ENCODE measurements at regions not wholly inside any gene's neighbourhood (a gene's known extent, or its start where the extent isn't known, plus 50 kb on each side); places are given as distances from the start of the nearest gene placed in this dataset.

DNA sequence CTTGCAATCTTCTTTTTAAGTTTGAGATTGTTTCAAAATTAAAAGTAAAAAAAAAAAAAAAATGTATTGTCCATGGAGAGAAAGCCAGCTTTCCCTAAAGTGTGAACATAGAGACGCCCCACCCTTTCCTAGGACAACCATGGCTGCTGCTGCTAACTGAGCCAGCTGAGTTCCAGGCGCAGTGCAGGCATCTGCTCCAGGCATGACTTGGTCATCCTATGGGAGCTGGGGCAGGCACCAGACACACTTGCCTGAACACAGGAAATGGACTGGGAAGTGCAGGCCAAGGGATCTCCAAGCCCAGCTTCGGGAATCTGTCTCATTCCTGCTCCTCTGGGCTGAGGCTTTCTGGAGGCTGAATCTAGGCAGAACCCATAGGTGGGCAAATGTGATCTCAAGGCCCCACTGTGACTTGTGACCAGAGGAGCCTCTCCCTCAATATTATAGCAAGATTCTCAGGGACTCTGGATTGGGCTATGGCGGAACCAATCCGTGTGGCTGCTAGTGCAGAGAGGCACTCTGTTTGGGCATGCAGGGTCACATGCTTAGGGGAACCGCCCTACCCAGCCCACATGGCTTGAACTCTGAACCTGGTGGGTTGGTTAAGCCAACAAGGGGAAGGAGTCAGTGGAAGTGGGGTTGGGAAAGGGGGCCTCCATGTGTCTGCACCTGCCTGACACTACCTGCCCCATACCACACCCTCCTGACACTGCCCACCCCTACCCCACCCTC is 138.2 kb upstream of the CST7 start:
- Histone ChIP-seq H3K9ac (ENCODE audit: low read length) (no peak overlapping the region), H3K4me1 (ENCODE audit: control insufficient read depth, insufficient read depth, low read length) (no peaks in the 10 kb centered on the region), H3K27ac (ENCODE audit: low read depth, low read length) (no peak overlapping the region), H3K9me3 (ENCODE audit: control insufficient read depth, insufficient read depth, low read depth, low read length) (no peaks in the 10 kb centered on the region), H3K36me3 (ENCODE audit: control insufficient read depth, insufficient read depth, low read length) (no peaks in the 10 kb centered on the region), H3K27me3 (ENCODE audit: control insufficient read depth, insufficient read depth, low read length) (no peaks in the 10 kb centered on the region), H3K4me3 (ENCODE audit: low read depth, low read length) (no peak overlapping the region)

DNA sequence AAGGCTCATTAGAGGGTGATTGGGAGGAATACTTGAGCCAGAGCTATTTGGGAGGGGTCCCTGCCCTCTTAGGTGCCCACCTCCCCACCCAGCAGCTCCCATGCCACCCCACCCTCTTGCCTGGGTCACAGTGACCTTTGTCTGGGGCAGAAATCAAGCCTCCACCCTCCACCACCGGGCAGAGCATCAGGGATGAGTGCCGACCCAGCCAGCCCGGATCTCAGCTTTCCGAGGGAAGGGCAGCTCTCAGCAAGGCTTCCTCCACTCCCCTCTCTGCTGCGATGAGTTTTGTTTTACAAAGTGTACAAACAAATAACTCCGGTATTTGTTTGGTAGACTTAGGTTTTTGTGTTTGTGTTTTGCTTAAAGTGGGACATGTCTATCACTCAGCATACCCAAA is 136.7 kb upstream of the CST7 start:
- no peak overlapping the region for H3K4me3 ChIP-seq (ENCODE audit: low read depth, low read length)
- no peaks in the 10 kb centered on the region for H3K27me3 ChIP-seq (ENCODE audit: control insufficient read depth, insufficient read depth, low read length)
- no peaks in the 10 kb centered on the region for H3K4me1 ChIP-seq (ENCODE audit: control insufficient read depth, insufficient read depth, low read length)
- no peak overlapping the region for H3K27ac ChIP-seq (ENCODE audit: low read depth, low read length)
- no peak overlapping the region for H3K9ac ChIP-seq (ENCODE audit: low read length)
- no peaks in the 10 kb centered on the region for H3K9me3 ChIP-seq (ENCODE audit: control insufficient read depth, insufficient read depth, low read depth, low read length)
- no peaks in the 10 kb centered on the region for H3K36me3 ChIP-seq (ENCODE audit: control insufficient read depth, insufficient read depth, low read length)

DNA sequence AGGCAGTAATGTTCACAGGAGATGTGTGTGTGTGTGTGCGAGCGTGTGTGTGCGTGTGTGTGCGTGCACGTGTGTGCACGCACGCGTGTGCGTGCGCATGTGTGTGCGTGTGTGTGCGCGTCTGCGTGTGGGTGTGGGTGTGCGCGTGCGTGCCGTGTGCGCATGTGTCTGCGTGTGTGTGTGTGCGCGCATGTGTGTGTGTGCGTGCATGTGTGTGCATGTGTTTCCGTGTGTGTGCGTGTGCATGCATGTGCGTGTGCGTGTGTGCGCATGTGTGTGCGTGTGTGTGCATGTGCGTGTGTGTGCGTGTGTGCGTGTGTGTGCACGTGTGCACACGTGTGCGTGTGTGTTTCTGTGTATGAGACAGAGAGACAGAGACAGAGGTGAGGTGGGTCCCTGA is 136.0 kb upstream of the CST7 start:
- Histone ChIP-seq H3K4me3 (ENCODE audit: low read depth, low read length) (no peak overlapping the region), H3K9ac (ENCODE audit: low read length) (no peak overlapping the region), H3K27ac (ENCODE audit: low read depth, low read length) (no peak overlapping the region), H3K4me1 (ENCODE audit: control insufficient read depth, insufficient read depth, low read length) (no peaks in the 10 kb centered on the region), H3K27me3 (ENCODE audit: control insufficient read depth, insufficient read depth, low read length) (no peaks in the 10 kb centered on the region), H3K9me3 (ENCODE audit: control insufficient read depth, insufficient read depth, low read depth, low read length) (no peaks in the 10 kb centered on the region), H3K36me3 (ENCODE audit: control insufficient read depth, insufficient read depth, low read length) (no peaks in the 10 kb centered on the region)

DNA sequence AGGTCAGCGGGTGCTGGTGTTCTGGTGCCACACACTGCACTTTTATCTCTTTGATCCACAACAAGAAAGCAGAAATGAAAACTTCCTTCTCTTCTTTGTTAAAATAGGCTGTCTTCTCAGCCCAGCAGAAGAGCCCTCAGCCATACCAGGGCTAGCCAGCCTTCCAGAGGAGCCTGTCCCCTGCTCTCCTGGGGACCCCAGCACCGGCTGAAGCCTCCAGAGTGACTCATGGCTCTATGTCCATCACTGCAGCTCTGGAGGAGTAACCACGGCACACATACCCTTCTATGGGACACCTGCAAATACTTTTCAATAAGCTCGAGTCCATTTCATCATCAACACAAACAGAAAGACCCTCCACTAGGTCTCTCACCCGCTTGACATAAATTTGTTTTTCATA is 135.6 kb upstream of the CST7 start:
- Histone ChIP-seq H3K9me3 (ENCODE audit: control insufficient read depth, insufficient read depth, low read depth, low read length) (no peaks in the 10 kb centered on the region), H3K27me3 (ENCODE audit: control insufficient read depth, insufficient read depth, low read length) (no peaks in the 10 kb centered on the region), H3K27ac (ENCODE audit: low read depth, low read length) (no peak overlapping the region), H3K36me3 (ENCODE audit: control insufficient read depth, insufficient read depth, low read length) (no peaks in the 10 kb centered on the region), H3K4me3 (ENCODE audit: low read depth, low read length) (no peak overlapping the region), H3K9ac (ENCODE audit: low read length) (no peak overlapping the region), H3K4me1 (ENCODE audit: control insufficient read depth, insufficient read depth, low read length) (no peaks in the 10 kb centered on the region)

DNA sequence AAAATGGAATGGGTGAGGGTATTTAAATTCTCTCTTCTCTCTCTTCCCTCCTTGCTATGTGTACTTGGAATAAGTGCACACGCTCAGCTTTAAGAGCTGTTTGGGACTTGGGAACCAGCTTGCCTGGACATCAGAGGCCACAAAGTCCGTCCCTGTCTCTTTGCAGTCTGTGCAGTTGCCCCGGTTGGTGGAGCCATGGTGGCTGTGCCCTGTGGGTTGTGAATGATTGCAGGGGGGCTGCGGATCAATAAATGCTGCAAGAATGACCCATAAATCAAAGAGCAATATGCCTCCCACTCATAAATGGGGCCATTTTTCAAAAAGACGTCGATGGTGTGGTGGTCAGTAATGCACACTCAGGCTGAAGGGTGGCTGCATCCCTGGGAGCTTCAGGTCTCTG is 135.1 kb upstream of the CST7 start:
- Histone ChIP-seq H3K4me3 (ENCODE audit: low read depth, low read length) (no peak overlapping the region), H3K9ac (ENCODE audit: low read length) (no peak overlapping the region), H3K27ac (ENCODE audit: low read depth, low read length) (no peak overlapping the region)

DNA sequence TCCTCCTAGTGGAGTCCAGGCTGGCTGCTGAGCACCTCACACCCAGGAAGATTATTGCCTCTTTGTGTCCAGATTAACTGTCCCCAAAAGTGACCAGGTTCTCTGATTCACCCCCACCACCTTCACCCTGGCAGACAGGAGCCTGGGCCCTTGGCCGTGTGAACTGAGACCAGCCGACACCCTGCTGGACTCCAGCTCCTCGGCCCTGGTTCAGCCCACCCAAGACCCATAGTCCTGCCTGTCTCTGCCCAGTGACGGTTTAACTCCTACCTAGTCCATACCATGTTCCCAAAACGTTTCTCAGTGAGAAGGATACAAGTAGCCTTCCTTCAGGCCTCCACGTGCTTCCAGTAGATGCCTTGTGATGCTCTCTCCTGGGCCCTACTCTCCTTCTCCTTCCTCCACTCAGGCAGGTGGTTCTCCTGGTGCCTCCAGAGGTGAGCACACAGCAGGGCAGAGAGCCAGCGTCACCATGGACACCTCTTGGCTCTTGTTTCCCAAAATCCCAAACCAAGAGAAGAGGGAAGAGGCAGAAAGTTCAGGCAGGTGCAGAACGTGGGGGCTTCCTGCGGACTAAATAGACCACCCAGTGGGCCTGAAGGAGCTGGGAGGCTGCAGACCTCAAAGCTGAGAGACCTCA is 134.4 kb upstream of the CST7 start:
- H3K4me3 ChIP-seq (ENCODE audit: low read depth, low read length): no peak overlapping the region
- H3K27me3 ChIP-seq (ENCODE audit: control insufficient read depth, insufficient read depth, low read length): no peaks in the 10 kb centered on the region
- H3K4me1 ChIP-seq (ENCODE audit: control insufficient read depth, insufficient read depth, low read length): no peaks in the 10 kb centered on the region
- no peak overlapping the region for H3K27ac ChIP-seq (ENCODE audit: low read depth, low read length)
- no peaks in the 10 kb centered on the region for H3K36me3 ChIP-seq (ENCODE audit: control insufficient read depth, insufficient read depth, low read length)
- H3K9ac ChIP-seq (ENCODE audit: low read length): no peak overlapping the region
- 0 out of 2 replicates have a peak, but pooled peaks cover under 1% of the 10 kb centered on the region for H3K9me3 ChIP-seq (ENCODE audit: control insufficient read depth, insufficient read depth, low read depth, low read length)

More for the DNA sequence above, 135.1 kb upstream of the CST7 start:
- Histone ChIP-seq H3K27me3 (ENCODE audit: control insufficient read depth, insufficient read depth, low read length) (no peaks in the 10 kb centered on the region), H3K36me3 (ENCODE audit: control insufficient read depth, insufficient read depth, low read length) (no peaks in the 10 kb centered on the region), H3K9me3 (ENCODE audit: control insufficient read depth, insufficient read depth, low read depth, low read length) (no peaks in the 10 kb centered on the region), H3K4me1 (ENCODE audit: control insufficient read depth, insufficient read depth, low read length) (no peaks in the 10 kb centered on the region)

DNA sequence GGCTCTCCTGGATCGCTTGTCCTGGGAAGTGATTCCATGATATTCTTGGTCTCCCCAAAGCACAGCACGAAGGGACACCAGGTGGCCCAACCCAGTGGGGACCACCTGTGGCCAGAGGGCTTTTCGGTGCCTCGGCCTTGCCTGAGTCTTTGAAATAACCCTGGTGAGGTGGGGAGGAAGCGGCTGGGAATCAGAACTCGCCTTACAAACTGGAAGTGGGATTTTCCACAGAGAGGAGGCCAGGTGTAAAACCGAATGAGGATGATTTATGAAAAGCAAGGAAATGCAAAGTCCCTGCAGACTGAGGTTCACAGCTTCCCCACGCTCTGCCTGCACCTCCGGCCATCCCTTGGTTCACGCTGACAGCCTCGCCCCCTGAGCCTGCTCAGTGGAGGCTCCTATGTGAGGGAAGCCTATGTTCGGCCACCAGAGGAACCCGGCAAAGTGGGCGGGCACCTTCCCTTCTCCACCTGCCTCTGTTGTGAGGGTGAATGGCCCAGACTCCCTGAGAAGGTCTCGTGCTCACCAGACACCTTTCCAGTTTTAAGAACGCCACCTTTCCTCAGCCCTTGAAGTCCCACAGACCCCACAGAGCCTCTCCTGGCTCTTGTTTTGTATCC is 133.8 kb upstream of the CST7 start:
- H3K27ac ChIP-seq (ENCODE audit: low read depth, low read length): no peak overlapping the region
- no peaks in the 10 kb centered on the region for H3K4me1 ChIP-seq (ENCODE audit: control insufficient read depth, insufficient read depth, low read length)
- 0 out of 2 replicates have a peak, but pooled peaks cover 2% of the 10 kb centered on the region for H3K9me3 ChIP-seq (ENCODE audit: control insufficient read depth, insufficient read depth, low read depth, low read length)
- no peak overlapping the region for H3K4me3 ChIP-seq (ENCODE audit: low read depth, low read length)
- no peaks in the 10 kb centered on the region for H3K27me3 ChIP-seq (ENCODE audit: control insufficient read depth, insufficient read depth, low read length)
- no peak overlapping the region for H3K9ac ChIP-seq (ENCODE audit: low read length)
- H3K36me3 ChIP-seq (ENCODE audit: control insufficient read depth, insufficient read depth, low read length): no peaks in the 10 kb centered on the region

DNA sequence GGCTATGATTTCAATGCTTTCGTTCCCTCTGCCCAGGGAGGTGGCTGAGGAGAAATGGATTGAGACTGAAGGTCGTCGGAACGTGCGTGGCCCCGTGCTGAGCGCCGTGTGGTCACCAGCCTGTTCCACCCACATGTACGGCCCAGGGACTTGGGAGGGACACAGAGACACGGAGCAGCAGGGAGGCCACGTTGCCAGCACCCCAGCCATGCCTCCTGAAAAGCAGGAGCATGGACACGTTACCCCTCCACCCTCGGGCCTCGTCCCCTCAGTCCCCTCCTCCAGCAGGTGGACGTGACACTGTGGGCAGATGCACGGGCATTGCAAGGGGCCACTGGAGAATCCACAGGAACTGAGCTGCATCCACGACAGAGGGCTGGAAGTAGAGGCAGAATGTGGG is 133.1 kb upstream of the CST7 start:
- H3K27me3 ChIP-seq (ENCODE audit: control insufficient read depth, insufficient read depth, low read length): no peaks in the 10 kb centered on the region
- no peak overlapping the region for H3K4me3 ChIP-seq (ENCODE audit: low read depth, low read length)
- H3K36me3 ChIP-seq (ENCODE audit: control insufficient read depth, insufficient read depth, low read length): no peaks in the 10 kb centered on the region
- H3K27ac ChIP-seq (ENCODE audit: low read depth, low read length): no peak overlapping the region
- 0 out of 2 replicates have a peak, but pooled peaks cover 2% of the 10 kb centered on the region for H3K9me3 ChIP-seq (ENCODE audit: control insufficient read depth, insufficient read depth, low read depth, low read length)
- H3K9ac ChIP-seq (ENCODE audit: low read length): no peak overlapping the region
- H3K4me1 ChIP-seq (ENCODE audit: control insufficient read depth, insufficient read depth, low read length): no peaks in the 10 kb centered on the region

DNA sequence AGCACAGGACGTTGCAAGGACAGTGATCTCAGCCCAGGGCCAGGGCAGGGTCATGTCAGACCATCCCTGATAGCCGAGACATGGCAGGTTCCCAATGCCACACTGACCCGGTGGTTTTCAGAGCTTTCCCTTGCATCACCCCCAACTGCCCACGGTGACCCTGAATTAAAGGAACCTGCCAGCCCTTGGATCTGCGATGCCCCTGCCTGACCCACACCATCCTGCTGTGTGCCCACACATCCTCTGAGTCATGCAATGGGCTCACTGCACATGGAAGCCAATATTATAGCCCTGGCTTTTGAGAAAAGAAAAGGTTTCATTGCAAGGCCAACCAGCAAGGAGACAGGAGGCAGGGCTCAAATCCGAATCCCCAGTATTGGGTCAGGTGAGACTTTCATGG is 132.6 kb upstream of the CST7 start:
- Histone ChIP-seq H3K27ac (ENCODE audit: low read depth, low read length) (no peak overlapping the region), H3K36me3 (ENCODE audit: control insufficient read depth, insufficient read depth, low read length) (no peaks in the 10 kb centered on the region), H3K9ac (ENCODE audit: low read length) (no peak overlapping the region), H3K4me1 (ENCODE audit: control insufficient read depth, insufficient read depth, low read length) (no peaks in the 10 kb centered on the region), H3K27me3 (ENCODE audit: control insufficient read depth, insufficient read depth, low read length) (no peaks in the 10 kb centered on the region), H3K4me3 (ENCODE audit: low read depth, low read length) (no peak overlapping the region), H3K9me3 (ENCODE audit: control insufficient read depth, insufficient read depth, low read depth, low read length) (0 out of 2 replicates have a peak, but pooled peaks cover 2% of the 10 kb centered on the region)

DNA sequence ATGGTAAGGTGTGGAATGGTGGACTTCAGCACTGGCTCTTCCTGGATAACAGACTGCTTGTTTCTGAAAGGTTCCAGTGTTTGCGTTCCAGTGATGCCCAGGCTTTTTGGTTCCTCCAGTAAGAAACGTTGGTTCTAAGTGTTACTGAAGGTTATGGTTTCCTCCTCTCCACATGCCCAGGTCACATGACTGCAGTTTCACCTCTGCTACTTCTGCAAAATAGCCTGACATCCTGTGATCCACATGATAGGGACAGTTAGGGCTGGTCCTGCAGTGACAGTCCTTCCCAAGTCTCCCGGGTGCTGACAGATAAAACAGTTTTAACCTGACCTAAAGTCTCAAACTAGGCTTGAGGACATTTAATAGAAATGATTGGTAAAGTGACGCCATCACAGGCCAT is 132.2 kb upstream of the CST7 start:
- no peaks in the 10 kb centered on the region for H3K36me3 ChIP-seq (ENCODE audit: control insufficient read depth, insufficient read depth, low read length)
- H3K27ac ChIP-seq (ENCODE audit: low read depth, low read length): no peak overlapping the region
- H3K4me3 ChIP-seq (ENCODE audit: low read depth, low read length): no peak overlapping the region
- H3K4me1 ChIP-seq (ENCODE audit: control insufficient read depth, insufficient read depth, low read length): no peaks in the 10 kb centered on the region
- H3K27me3 ChIP-seq (ENCODE audit: control insufficient read depth, insufficient read depth, low read length): no peaks in the 10 kb centered on the region
- no peak overlapping the region for H3K9ac ChIP-seq (ENCODE audit: low read length)
- H3K9me3 ChIP-seq (ENCODE audit: control insufficient read depth, insufficient read depth, low read depth, low read length): 0 out of 2 replicates have a peak, but pooled peaks cover 2% of the 10 kb centered on the region

DNA sequence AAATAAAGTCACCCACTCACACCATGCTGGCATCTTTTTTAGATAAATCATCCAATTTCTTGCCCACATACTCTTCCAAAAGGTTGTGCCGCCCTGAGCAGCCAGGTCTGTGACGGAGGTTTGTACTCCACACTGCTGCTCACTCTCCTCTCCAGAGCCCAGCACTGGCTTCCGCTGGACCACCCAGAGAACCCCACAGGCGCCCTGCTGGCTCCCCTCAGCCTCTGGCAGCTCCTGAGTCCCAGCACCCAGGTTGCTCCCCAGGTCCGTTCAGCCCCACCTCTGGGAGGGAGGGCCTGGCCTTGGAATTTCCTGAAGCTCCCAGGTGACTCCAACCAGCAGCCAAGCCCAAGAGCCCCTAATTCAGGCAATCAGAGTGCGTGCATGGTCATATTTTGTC is 131.7 kb upstream of the CST7 start:
- Histone ChIP-seq H3K4me1 (ENCODE audit: control insufficient read depth, insufficient read depth, low read length) (no peaks in the 10 kb centered on the region), H3K27me3 (ENCODE audit: control insufficient read depth, insufficient read depth, low read length) (no peaks in the 10 kb centered on the region), H3K4me3 (ENCODE audit: low read depth, low read length) (no peak overlapping the region), H3K27ac (ENCODE audit: low read depth, low read length) (no peak overlapping the region), H3K36me3 (ENCODE audit: control insufficient read depth, insufficient read depth, low read length) (no peaks in the 10 kb centered on the region), H3K9ac (ENCODE audit: low read length) (no peak overlapping the region), H3K9me3 (ENCODE audit: control insufficient read depth, insufficient read depth, low read depth, low read length) (0 out of 2 replicates have a peak, but pooled peaks cover 2% of the 10 kb centered on the region)

All from HUES6 (cell line).